HepG2 (cell line): ENCODE measurements at regions not wholly inside any gene's neighbourhood (a gene's known extent, or its start where the extent isn't known, plus 50 kb on each side); places are given as distances from the start of the nearest gene placed in this dataset.

ENCODE experiments used
- HNF4A ChIP-seq: sonication (generic); formaldehyde crosslinking; IDR thresholded peaks from 2 replicates; pipeline ENCODE4 v1.4.0; 2020; ENCODE audit warnings: missing genetic modification reagents
- JUNB ChIP-seq: sonication (generic); formaldehyde crosslinking; IDR thresholded peaks from 2 replicates; pipeline ENCODE4 v1.8.0; 2022; ENCODE audit warnings: missing genetic modification reagents, mild to moderate bottlenecking, borderline replicate concordance
- MIER3 ChIP-seq: IDR thresholded peaks from 2 replicates; pipeline ENCODE4 v1.6.1; 2016; ENCODE audit warnings: missing compliant biosample characterization, borderline replicate concordance
- NCOA2 ChIP-seq: sonication (generic); formaldehyde crosslinking; IDR thresholded peaks from 2 replicates; pipeline ENCODE4 v1.8.0; 2022; ENCODE audit warnings: inconsistent platforms
- SMAD3 ChIP-seq: sonication (generic); formaldehyde crosslinking; IDR thresholded peaks from 2 replicates; pipeline ENCODE4 v1.4.0; 2020; ENCODE audit warnings: missing genetic modification reagents
- TBL1XR1 ChIP-seq: fragments of 150-350 bp; IDR thresholded peaks from 2 replicates; pipeline ENCODE4 v1.6.1; 2014; ENCODE audit warnings: borderline replicate concordance, low read length; ENCODE audit not compliant: partially characterized antibody
- ZNF24 ChIP-seq: fragments of 450-650 bp; IDR thresholded peaks from 2 replicates; pipeline ENCODE4 v1.6.1; 2017; ENCODE audit warnings: antibody characterized with exemption, mild to moderate bottlenecking
- ZNF263 ChIP-seq: sonication (generic); formaldehyde crosslinking; IDR thresholded peaks from 2 replicates; pipeline ENCODE4 v1.4.0; 2020; ENCODE audit warnings: missing genetic modification reagents
- ZNF546 ChIP-seq: sonication (generic); formaldehyde crosslinking; conservative IDR thresholded peaks from 2 replicates; pipeline ENCODE4 v1.8.1; 2023; ENCODE audit warnings: mild to moderate bottlenecking, missing genetic modification reagents
- ZNF614 ChIP-seq: IDR thresholded peaks from 2 replicates; pipeline ENCODE4 v1.6.1; 2018; ENCODE audit warnings: missing biosample characterization, missing genetic modification reagents, inconsistent platforms, borderline replicate concordance
- ZZZ3 ChIP-seq: sonication (generic); formaldehyde crosslinking; IDR thresholded peaks from 2 replicates; pipeline ENCODE4 v1.4.0; 2020; ENCODE audit warnings: missing genetic modification reagents, mild to moderate bottlenecking, borderline replicate concordance
- TF ChIP-seq, protein P1 (sequence below): sonication (generic); formaldehyde crosslinking; IDR thresholded peaks from 2 replicates; pipeline ENCODE4 v1.4.0; 2020; ENCODE audit warnings: missing genetic modification reagents, borderline replicate concordance
- TF ChIP-seq, protein P2 (sequence below): sonication (generic); formaldehyde crosslinking; IDR thresholded peaks from 2 replicates; pipeline ENCODE4 v1.5.1; 2020; ENCODE audit warnings: mild to moderate bottlenecking, missing genetic modification reagents, moderate library complexity
- TF ChIP-seq, protein P3 (sequence below): sonication (generic); formaldehyde crosslinking; IDR thresholded peaks from 2 replicates; pipeline ENCODE4 v1.4.0; 2020; ENCODE audit warnings: missing genetic modification reagents, borderline replicate concordance
- TF ChIP-seq, protein P4 (sequence below): sonication (generic); formaldehyde crosslinking; IDR thresholded peaks from 2 replicates; pipeline ENCODE4 v1.8.0; 2022; ENCODE audit warnings: mild to moderate bottlenecking, missing genetic modification reagents, moderate library complexity
- TF ChIP-seq, protein P5 (sequence below): sonication (generic); formaldehyde crosslinking; IDR thresholded peaks from 2 replicates; pipeline ENCODE4 v1.4.0; 2020; ENCODE audit warnings: missing genetic modification reagents, borderline replicate concordance

DNA sequence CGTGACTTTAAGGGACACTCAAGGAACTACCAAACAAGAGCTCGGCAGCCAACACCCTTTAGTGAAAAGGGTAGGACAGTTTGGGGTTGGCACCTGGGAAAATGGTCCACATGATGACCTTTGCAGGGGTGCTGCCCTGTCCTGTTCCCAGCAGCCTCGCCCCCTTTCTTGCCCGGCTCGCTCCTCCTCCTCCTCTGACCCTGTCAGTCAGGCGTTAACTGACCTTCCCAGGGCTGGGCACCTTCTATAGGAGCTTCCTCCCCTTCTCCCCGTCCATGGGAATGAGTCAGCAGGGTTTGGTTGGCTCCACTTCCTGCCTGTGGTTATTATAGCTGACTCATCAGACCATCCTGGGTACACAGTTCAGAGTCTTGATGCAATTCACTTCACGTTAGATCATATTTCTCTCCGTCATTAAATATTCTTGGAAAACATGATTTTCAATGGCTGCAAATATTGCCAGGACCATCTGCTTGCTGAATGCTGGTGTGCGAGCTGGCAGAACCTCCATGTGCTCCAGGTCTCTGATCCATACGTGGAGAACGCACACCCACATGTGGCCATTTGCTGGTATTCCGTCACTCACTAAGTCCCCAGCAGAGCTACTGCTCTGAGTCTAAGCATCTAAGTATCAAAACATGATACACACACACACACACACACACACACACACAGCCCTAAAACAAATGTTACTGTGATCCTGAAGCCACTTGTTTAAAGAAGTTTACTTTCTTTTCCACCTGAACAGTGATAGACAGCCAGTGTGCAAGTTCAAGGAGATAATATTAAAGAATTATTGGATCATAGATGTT lies 185.0 kb downstream of the ANAPC1 start (continued):
- peak; percentile 19 for TF ChIP-seq TBL1XR1
- TF ChIP-seq, protein P1, sequence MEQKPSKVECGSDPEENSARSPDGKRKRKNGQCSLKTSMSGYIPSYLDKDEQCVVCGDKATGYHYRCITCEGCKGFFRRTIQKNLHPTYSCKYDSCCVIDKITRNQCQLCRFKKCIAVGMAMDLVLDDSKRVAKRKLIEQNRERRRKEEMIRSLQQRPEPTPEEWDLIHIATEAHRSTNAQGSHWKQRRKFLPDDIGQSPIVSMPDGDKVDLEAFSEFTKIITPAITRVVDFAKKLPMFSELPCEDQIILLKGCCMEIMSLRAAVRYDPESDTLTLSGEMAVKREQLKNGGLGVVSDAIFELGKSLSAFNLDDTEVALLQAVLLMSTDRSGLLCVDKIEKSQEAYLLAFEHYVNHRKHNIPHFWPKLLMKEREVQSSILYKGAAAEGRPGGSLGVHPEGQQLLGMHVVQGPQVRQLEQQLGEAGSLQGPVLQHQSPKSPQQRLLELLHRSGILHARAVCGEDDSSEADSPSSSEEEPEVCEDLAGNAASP (CRISPR knock-in tag): peak; percentile 70
- TF ChIP-seq, protein P2, sequence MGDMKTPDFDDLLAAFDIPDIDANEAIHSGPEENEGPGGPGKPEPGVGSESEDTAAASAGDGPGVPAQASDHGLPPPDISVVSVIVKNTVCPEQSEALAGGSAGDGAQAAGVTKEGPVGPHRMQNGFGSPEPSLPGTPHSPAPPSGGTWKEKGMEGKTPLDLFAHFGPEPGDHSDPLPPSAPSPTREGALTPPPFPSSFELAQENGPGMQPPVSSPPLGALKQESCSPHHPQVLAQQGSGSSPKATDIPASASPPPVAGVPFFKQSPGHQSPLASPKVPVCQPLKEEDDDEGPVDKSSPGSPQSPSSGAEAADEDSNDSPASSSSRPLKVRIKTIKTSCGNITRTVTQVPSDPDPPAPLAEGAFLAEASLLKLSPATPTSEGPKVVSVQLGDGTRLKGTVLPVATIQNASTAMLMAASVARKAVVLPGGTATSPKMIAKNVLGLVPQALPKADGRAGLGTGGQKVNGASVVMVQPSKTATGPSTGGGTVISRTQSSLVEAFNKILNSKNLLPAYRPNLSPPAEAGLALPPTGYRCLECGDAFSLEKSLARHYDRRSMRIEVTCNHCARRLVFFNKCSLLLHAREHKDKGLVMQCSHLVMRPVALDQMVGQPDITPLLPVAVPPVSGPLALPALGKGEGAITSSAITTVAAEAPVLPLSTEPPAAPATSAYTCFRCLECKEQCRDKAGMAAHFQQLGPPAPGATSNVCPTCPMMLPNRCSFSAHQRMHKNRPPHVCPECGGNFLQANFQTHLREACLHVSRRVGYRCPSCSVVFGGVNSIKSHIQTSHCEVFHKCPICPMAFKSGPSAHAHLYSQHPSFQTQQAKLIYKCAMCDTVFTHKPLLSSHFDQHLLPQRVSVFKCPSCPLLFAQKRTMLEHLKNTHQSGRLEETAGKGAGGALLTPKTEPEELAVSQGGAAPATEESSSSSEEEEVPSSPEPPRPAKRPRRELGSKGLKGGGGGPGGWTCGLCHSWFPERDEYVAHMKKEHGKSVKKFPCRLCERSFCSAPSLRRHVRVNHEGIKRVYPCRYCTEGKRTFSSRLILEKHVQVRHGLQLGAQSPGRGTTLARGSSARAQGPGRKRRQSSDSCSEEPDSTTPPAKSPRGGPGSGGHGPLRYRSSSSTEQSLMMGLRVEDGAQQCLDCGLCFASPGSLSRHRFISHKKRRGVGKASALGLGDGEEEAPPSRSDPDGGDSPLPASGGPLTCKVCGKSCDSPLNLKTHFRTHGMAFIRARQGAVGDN (CRISPR knock-in tag): peak; percentile 69
- no peak; the same call in 1 of the 2 replicates for TF ChIP-seq NCOA2 (CRISPR knock-in tag)
- TF ChIP-seq, protein P3, sequence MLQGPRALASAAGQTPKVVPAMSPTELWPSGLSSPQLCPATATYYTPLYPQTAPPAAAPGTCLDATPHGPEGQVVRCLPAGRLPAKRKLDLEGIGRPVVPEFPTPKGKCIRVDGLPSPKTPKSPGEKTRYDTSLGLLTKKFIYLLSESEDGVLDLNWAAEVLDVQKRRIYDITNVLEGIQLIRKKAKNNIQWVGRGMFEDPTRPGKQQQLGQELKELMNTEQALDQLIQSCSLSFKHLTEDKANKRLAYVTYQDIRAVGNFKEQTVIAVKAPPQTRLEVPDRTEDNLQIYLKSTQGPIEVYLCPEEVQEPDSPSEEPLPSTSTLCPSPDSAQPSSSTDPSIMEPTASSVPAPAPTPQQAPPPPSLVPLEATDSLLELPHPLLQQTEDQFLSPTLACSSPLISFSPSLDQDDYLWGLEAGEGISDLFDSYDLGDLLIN (CRISPR knock-in tag): no peak
- TF ChIP-seq ZZZ3 (CRISPR knock-in tag): no peak
- peak; percentile 76 for TF ChIP-seq HNF4A
- no peak; the same call in 1 of the 2 replicates for TF ChIP-seq JUNB (CRISPR knock-in tag)
- TF ChIP-seq, protein P4, sequence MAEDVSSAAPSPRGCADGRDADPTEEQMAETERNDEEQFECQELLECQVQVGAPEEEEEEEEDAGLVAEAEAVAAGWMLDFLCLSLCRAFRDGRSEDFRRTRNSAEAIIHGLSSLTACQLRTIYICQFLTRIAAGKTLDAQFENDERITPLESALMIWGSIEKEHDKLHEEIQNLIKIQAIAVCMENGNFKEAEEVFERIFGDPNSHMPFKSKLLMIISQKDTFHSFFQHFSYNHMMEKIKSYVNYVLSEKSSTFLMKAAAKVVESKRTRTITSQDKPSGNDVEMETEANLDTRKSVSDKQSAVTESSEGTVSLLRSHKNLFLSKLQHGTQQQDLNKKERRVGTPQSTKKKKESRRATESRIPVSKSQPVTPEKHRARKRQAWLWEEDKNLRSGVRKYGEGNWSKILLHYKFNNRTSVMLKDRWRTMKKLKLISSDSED: no peak
- peak; percentile 90; the same call in 1 of the 2 replicates for TF ChIP-seq ZNF614
- TF ChIP-seq ZNF546 (CRISPR knock-in tag): no peak
- 0 out of 2 replicates have a peak, but pooled peaks have one; percentile 31 for TF ChIP-seq SMAD3 (CRISPR knock-in tag)
- peak; percentile 67; the same call in 1 of the 2 replicates for TF ChIP-seq MIER3 (CRISPR knock-in tag)
- 0 out of 2 replicates have a peak, but pooled peaks have one; percentile 23 for TF ChIP-seq ZNF263 (CRISPR knock-in tag)
- TF ChIP-seq ZNF24: no peak
- TF ChIP-seq, protein P5, sequence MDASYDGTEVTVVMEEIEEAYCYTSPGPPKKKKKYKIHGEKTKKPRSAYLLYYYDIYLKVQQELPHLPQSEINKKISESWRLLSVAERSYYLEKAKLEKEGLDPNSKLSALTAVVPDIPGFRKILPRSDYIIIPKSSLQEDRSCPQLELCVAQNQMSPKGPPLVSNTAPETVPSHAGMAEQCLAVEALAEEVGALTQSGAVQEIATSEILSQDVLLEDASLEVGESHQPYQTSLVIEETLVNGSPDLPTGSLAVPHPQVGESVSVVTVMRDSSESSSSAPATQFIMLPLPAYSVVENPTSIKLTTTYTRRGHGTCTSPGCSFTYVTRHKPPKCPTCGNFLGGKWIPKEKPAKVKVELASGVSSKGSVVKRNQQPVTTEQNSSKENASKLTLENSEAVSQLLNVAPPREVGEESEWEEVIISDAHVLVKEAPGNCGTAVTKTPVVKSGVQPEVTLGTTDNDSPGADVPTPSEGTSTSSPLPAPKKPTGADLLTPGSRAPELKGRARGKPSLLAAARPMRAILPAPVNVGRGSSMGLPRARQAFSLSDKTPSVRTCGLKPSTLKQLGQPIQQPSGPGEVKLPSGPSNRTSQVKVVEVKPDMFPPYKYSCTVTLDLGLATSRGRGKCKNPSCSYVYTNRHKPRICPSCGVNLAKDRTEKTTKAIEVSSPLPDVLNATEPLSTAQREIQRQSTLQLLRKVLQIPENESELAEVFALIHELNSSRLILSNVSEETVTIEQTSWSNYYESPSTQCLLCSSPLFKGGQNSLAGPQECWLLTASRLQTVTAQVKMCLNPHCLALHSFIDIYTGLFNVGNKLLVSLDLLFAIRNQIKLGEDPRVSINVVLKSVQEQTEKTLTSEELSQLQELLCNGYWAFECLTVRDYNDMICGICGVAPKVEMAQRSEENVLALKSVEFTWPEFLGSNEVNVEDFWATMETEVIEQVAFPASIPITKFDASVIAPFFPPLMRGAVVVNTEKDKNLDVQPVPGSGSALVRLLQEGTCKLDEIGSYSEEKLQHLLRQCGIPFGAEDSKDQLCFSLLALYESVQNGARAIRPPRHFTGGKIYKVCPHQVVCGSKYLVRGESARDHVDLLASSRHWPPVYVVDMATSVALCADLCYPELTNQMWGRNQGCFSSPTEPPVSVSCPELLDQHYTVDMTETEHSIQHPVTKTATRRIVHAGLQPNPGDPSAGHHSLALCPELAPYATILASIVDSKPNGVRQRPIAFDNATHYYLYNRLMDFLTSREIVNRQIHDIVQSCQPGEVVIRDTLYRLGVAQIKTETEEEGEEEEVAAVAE (CRISPR knock-in tag): no peak
